GOT3 (cell line): ENCODE measurements at regions not wholly inside any gene's neighbourhood (a gene's known extent, or its start where the extent isn't known, plus 50 kb on each side); places are given as distances from the start of the nearest gene placed in this dataset.

Experiments used
- DNase-seq: peaks from one replicate; lab custom pipeline; 2025; ENCODE audit warnings: mixed read lengths; lab: John Stamatoyannopoulos, UW

DNA sequence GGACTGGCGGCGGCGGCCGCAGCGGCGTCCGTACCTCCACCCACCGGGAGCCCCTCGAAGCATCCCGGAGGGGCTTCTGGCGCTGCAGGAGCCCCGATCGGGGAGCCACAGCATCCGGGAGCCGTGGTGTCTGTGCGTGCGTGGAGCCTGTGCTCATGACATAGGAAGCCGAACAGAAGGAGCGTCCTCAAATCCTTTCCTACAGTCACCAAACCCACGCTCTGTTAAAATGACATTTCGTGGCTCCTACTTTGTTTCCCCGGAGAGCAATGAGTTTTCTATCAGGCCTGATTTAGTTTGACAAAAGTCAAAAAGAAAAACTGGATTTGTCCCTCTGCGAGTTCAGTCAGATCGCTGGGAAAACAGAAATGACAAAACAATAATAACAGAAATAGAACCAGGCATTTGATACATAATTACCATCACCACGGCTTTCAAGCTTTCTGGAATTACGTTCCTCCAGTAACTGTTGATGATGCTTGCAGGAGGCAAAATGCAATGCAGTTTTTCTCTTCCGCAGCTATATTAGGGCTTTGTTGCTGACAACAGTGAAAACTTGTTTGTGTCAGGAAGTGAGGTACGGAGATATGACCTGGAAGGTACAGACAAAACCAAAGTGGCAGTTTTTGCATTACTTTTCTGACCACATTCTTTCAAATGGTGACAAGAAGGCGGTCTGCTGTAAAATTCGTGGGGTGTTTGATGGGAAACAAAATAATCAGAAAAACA lies 219.3 kb upstream of the MKLN1 start:
- no peak for DNase-seq

DNA sequence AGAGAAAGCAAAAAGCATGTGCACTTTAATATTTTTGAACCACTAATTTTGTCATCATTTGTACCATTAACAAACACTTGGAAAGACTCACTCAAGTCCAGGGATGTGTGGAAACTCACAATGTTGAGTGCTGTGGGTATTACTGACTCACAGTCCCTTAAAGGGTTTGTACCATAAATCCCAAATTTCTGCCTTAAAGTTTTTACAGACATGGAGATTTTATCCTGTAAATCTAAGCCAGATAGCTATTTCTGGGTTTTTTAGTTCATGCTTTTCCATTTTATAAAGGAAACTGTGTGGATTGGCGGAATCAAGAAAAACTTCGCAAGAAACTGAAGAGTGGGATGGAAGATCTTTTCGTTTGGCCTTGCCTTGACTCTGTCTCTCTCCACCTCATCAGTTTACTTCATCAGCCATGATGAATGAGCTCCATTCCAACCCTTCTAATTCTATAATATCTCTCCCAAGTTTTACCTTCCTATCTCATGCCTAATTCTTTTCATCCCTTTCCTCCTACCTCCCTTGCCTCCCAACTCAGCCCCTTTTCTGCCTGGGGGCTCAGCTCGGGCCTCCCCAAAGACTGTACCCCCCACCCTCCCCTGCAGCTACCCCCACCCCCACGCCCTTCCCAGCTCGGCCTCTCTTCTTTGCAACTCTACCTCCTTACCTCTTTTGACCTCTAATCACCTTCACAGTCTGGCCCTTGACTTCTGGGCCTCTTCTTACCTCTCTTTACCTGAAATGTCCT lies 218.5 kb upstream of the MKLN1 start:
- no peak for DNase-seq

DNA sequence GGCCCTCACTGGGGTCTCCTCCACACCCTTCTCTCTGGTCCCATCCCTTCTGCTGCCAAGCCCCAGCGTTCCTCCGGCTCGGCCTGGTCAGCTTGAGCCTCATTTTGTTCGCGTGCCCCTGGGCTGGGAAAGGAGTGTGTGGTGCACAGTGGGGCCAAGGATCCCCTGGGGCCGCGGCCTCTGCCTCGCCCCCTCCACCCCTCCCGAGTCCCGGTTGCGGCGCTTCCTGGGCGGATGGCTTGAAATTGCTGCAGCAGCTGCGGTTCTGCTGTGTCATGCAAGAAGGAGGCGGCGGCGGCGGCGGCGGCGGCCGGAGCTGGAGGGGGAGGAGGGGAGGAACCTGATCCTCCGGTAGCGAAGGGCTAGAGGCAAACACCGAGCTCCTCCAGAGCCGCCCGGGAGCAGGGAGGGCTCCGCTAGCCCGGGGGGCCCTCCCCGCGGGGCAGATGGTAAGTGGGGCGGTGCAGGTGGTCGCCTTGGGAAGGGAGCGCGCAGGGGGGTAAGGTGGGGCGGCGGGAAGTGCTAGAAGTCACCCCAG lies 217.8 kb upstream of the MKLN1 start:
- DNase-seq: peak; percentile 52

DNA sequence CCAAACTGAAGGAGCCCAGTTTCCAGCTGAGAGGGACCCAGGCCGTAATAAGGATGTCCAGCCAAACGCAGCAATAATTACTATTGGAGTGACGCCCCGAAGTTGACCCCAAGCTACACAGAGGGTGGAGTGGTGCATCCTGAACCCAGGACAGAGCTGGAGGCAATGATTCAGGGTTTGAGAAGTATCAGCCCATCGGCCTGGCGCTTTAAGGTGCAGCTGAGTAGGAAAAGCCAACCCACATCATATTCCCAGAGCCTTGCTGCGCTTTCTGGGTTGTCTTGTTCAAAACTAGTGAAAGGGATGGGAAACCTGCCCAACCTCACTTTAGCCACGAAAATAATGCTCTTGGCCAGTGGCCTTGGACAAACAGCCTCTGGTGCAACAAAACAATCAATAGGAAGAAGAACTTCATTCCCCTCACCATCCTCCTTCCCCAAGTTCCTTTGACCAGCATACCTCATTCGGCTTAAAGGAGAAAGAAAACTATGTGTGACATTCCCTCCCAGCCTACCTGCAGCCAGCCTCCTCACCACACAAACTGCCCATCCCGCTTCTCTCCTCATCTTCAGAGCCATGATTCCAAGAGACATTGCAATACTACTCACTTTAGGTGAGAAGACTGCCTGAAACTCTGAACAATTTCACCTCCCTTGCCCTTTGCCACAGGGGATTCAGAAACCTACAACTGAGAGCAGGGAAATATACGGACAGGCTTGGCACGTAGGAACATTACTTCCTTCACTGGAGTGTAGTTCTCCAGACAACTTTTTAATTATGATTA lies 217.2 kb upstream of the MKLN1 start:
- no peak for DNase-seq

DNA sequence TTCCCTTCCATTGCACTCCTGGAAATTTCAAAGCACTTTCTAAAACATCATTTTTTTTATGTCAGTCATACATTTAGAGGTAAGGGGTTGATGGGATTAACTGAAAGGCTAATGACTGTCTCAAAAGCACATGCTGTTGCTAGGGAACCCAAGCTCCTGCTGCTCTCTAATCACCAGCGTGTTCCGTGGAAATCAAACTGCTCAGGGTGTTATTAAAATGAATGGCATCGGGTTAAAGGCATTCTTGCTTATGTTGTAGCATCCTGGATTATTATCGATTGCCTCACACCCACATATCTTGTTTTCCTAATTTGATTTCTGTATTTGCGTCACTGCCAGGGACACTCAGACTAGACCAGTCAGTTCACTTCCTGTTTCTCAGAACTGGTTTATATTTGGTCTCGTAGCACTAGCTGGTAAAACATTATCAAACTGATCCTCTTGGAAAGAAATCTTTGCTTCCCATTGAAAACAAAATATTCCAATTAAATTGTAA lies 216.5 kb upstream of the MKLN1 start:
- no peak for DNase-seq

DNA sequence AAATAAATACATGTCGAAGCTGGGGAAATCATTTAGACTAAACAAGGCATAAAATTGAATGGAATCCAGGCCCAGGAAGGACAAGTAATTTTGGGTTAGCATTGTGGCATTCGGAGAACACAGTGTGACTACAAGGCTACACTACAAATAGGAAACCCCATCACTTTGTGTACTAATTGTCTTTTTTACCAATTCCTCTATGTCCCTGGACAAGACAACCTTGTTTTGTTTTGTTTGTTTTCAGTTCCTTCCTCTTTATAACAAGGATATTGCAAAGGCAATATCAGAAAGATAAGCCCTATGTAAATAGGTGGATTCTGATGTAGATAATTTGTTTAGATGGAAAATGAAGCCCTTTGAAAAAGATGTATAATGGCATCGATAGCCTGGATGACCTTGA lies 215.9 kb upstream of the MKLN1 start:
- DNase-seq: no peak

DNA sequence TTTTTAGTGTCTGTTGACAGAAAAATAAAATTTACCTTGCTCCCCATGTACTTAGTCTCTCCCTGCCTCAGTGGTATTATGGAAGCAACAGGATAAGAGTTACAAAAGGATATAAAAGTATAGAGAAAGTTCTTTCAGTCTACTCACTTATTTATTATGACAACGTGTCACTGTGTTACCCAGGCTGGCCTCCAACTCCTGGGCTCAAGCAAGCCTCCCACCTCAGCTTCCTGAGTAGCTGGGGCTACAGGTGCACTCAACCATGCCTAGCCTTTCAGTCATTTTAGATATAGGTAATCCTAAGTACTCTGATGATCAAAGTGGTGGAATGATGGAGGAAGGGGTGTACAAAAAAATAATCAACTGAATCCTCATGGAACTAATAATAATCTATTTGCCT lies 215.2 kb upstream of the MKLN1 start:
- no peak for DNase-seq

DNA sequence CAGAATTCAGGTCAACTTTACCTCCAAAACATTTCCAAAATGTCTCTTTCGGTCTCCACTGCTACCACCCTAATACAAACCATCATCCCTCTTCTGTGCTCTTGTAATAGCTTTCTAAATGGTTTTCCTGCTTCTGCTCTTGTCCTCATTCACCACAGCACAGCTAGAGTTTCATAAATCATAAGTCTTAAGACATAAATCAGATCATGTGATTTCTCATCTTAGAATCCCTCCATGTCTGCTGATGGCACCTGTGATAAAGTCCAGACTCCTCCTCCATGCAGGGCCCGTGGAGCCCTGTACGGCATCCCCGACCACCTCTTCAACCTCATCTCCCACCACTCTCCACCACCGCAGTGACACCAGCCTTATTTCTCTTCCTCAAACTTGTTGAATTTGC lies 212.3 kb upstream of the MKLN1 start:
- DNase-seq: no peak

DNA sequence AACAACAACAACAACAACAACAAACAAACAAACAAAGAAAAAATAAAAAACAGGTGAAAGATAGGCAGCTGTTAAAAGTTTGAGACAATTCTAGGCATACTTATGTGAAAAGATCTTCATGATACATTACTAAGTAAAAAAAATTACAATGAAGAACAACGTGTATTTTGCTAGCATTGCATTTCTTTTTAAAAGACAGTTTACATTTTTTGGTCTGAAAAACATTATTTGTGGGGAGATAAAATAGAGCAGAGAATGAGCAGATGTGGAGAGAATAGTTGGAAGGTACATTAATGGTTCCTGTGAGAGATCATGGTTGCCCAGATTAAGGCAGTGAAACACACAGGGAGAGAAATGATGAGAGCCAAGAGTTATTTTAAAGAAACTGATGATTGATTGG lies 210.2 kb upstream of the MKLN1 start:
- DNase-seq: no peak

DNA sequence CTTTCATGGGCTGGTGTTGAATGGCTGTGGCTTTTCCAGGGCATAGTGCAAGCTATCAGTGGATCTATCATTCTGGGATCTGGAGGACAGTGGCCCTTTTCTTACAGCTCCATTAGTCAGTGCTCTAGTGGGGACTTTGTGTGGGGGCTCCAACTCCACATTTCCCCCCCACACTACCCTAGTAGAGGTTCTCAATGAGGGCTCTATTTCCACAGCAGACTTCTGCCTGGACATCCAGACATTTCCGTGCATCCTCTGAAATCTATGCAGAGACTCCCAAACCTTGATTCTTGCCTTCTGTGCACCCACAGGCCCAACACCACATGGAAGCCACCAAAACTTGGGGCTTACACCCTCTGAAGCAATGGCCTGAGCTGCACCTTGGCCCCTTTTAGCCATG lies 208.3 kb upstream of the MKLN1 start:
- no peak for DNase-seq

DNA sequence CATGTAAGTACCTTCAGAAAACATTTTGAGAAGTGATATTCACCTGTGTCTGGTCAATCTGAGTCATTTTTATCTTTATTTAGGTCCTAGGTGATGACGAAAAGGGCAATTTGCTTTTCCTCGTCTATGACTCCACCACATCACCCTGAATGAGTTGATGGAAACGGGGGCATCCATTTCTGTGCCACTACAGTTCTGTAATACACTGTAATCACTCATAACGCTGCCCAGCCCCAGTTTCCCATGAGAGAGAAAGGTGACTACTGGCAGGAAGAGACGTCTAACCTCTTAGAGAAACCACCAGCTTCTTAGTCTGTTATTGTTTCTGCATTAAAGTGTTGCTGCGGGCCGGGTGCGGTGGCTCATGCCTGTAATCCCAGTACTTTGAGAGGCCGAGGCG lies 205.3 kb upstream of the MKLN1 start:
- no peak for DNase-seq

DNA sequence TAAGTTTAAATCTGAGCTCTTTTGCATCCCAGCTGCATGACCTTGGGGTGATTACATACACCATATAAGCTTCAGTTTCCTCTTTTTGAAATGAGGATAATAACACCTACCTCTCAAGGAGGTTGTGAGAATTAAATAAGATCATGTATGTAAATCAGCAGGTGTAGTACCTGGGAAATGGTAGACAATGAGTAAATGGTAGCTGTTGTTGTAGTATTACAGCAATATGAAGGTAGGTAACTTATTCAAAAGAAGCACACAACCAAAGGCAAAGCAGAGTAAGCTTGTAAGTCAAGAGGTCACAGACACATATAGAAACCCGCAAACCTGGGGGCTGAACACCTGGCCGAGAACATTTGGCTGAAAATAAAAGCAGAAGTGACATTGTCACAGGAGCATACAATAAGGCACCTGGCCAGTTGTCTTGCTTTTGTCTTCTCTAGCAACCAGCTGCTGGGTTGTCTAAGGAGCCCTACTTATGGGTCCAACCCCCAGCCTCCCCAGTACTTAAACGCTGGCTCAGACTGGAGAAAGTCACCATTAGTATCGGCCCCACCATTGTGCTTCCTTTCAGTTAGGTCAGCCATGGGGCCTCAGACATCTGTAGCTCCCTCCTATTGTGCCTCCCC lies 203.6 kb upstream of the MKLN1 start:
- no peak for DNase-seq

DNA sequence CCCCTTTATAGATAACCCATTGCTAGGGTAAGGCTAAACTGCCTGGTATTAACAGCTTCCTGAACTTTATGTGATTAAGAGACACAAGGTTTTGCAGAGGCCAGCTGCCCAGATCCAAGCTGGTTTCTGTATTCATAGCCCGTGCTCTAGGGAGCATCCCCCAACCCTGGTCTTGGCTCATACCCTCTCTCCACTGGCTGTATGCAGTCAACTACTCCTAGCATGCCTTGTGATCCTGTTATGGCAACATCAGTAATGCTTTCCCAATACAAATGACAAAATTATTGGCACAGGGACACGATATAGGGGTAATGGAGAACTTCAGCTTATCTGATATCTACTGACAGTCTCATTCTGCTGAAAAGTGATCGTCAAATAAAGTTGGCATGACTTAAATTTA lies 202.8 kb upstream of the MKLN1 start:
- no peak for DNase-seq

DNA sequence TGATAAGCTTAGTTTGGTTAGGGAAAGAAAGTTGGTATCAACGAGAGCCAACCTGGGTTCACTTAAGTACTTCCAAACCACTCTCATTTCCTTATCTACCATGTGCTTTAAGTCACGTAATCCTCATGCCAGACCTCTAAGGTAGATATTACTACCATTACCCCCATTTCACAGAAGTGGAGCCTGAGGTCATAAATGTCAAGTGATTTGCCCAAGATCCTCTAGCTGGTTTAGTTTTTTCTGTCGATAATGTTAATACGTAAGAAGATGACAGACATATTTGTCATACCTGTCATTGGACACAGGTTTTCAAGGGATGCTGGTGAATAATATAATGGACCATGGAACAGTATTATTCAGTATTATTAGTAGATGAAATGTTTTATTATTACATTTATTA lies 197.4 kb upstream of the MKLN1 start:
- DNase-seq: no peak

DNA sequence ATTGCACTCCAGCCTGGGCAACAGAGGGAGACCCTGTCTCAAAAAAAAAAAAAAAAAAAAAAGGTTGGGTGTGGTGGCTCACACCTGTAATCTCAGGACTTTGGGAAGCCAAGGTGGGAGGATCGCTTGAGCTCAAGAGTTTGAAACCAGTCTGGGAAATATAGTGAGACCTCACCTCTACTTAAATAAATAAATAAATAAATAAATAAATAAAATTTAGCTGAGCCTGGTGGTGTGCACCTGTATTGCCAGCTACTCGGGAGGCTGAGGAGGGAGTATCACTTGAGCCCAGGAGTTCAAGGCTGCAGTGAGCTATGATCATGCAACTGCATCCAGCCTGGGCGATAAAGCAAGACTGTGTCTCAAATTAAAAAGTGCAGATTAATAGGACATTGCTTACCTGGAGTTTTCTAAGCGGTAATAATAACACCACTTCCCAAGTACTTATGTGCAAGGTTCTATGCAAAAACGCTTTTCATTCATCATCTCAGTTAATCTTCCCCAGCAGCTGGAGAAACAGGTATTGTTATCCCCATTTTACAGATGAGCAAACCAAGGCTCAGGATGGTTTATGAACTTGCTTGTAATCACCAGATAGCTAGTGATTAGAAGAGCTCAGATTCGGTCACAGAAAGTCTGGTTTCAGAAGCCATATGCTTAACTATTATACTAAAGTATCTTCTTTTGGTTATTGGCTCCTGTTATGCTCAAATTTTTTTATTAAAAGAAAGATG lies 196.5 kb upstream of the MKLN1 start:
- no peak for DNase-seq

DNA sequence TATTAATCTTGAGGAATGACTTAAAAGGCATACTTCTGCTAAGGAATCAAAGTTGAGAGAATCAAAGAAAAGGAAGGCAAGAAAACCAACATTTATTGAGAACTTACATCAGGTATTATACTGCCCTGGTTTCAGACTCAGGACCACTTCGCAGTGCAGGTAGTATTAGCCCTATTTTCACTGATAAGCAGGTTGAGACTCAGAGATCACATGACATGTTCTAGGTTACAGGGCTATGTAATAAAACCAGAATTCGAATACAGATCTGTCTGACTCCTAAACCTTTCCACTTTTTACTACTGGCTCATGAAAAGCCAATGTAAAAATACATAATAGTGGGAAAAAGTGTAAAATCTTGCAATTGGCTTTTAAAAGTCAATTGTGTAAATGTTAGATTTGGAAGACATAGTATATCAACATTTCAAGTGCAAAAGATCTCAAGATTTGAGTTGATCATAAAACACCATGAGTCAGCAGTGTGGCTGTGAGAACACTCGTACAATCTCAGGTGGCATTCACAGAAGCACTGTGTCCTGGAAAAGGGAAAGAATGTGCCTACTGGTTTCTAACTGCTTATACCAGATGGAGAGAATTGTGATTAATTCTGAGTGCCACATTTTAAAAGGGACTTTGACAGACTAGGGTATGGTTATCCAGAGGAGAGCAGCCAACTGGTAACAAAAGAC lies 195.8 kb upstream of the MKLN1 start:
- DNase-seq: no peak

DNA sequence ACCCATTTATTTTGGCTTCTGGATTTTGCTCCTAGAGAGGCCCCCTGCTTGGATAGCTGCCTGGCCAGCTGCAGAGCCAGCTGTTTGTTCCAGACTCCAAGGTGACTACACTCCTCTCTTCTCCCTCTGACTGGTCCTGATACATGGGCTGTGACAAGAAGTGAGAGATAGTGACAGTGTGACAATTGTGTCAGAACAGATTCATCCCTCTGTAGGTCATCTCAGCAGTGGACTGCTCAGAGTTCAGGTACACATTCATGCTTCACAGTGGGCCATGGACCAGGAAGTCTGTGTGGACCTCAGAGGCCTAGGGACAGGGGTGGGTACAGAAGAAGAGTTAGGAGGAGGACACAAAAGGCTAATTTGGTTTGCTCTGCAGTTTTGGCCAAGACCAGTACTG lies 188.2 kb upstream of the MKLN1 start:
- DNase-seq: no peak

DNA sequence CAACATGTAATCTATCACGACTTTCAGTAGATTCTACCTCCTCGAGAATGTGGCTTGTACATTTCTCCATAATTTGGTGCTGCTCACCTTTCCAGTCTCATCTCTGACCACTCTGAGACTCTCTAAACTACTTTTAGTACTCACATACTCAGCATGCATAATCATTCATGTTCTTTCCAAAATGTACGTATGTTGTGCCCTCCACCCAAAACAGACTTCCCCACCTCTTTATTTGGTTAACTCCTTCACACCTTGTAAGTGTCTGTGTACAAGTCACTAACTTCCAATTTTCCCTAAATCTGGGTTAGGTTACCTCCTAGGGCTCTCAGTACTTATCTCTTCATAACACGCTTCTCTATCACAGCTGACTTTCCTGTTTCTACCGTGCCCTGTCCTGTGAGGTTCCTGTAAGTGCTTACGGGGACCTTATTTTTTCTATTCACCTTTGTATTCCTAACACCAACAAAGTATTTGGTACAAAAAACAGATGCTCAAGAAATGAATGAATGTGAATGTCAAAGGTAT lies 186.2 kb upstream of the MKLN1 start:
- no peak for DNase-seq

DNA sequence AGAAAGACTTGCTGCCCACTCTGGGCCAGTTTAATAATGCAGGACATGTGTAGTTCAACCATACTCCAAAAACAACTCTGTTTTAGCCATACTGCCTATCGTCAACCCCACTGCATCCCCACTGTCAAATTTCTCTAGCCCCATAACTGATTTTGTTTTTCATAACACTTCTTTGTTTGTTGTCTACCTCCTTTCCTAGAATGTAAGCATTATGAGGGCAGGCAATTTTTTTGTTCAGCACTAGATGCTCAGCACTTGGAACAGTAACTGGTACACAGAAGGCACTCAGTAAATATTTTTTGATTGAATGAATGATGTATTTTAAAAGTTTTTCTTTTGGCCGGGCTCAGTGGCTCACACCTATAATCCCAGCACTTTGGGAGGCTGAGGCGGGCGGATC lies 183.8 kb upstream of the MKLN1 start:
- no peak for DNase-seq

DNA sequence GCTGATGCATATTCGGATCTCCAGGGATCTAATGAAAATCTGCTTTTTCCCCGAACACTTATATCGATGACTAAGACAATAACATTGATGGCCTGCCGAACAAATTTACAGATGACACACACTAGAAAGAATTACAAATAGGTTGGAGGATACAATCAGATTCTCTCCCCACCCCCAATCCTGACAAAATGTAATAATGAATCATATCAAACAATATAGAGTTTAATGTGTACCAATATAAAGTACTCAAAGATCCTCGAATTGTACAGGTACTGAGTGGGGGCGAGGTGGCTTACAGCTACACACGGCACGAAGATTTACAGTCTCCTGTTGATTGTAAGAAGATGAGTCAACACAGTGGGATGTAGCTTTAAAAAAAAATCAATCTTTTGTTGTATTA lies 182.7 kb upstream of the MKLN1 start:
- no peak for DNase-seq

DNA sequence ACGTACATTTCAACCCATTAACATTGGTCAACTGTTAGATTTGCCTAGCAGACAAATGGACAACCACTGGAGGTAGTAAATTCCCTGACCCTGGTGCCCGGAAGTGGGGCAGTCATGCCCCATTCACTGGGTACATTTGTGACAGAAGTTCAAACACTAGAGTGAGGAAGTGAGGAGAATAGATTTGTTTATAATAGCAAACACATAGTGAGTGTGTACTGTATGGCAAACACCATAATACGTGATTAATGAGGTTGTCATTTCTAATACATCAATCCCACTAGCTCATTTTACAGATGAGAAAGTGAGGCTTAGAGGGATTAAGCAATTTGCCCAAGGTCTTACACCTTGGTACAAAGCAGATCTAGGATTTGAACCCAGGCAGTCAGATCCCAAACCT lies 181.9 kb upstream of the MKLN1 start:
- DNase-seq: no peak
